HL-60 (cell line): ENCODE measurements at regions not wholly inside any gene's neighbourhood (a gene's known extent, or its start where the extent isn't known, plus 50 kb on each side); places are given as distances from the start of the nearest gene placed in this dataset.

Experiments used
- CTCF ChIP-seq: IDR thresholded peaks from one replicate; pipeline ENCODE4 v1.5.1; 2011; ENCODE audit warnings: low read length, control low read depth, inconsistent platforms; ENCODE audit not compliant: insufficient read depth
- GABPA ChIP-seq: IDR thresholded peaks from 2 replicates; pipeline ENCODE4 v1.6.1; 2012; ENCODE audit warnings: low read depth
- POLR2AphosphoS5 ChIP-seq: IDR thresholded peaks from 2 replicates; pipeline ENCODE4 v1.6.1; 2012; ENCODE audit warnings: low read depth
- REST ChIP-seq: IDR thresholded peaks from 2 replicates; pipeline ENCODE4 v1.6.1; 2012; ENCODE audit warnings: low read depth; ENCODE audit not compliant: insufficient replicate concordance
- SPI1 ChIP-seq: IDR thresholded peaks from 2 replicates; pipeline ENCODE4 v1.6.1; 2012; ENCODE audit warnings: low read depth, mild to moderate bottlenecking, borderline replicate concordance

- no peak for TF ChIP-seq CTCF
- TF ChIP-seq POLR2AphosphoS5: no peak
- TF ChIP-seq GABPA: no peak
- TF ChIP-seq REST: no peak
- no peak for TF ChIP-seq SPI1
Observed at GRCh38 chr1:213439703-213440102, 388.7 kb downstream of the RPS6KC1 start.
